GM12872 (cell line): ENCODE measurements at regions not wholly inside any gene's neighbourhood (a gene's known extent, or its start where the extent isn't known, plus 50 kb on each side); places are given as distances from the start of the nearest gene placed in this dataset.
A peak's percentile ranks its signal among the peaks of the same experiment; 100 is the strongest.

Experiments
- CTCF ChIP-seq: IDR thresholded peaks from 3 replicates; pipeline ENCODE4 v1.5.1; 2011; ENCODE audit warnings: low read depth, mild to moderate bottlenecking, low read length, moderate library complexity; ENCODE audit not compliant: insufficient read depth

GRCh38 chr9:80204054-80204453 lies 632.3 kb downstream of the TLE4 start:
- no peak for TF ChIP-seq CTCF

DNA sequence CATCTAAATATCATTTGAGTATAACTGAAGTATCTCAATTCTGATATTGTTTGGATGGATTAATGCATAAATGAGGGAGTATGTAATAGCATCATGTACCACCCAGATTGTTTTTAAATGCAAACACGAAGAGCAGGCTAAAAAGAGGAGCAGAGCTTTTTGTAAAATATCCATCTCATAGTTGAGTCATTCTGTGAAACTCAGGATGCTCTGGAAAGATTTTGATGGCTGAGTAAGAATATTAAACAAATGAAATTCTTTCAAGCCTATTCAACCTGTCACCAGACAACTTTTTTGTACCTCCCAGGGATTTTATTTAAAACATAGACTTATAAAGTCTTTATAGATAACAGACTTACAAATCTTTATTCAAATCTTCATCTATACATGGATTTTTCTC lies 625.9 kb downstream of the TLE4 start:
- TF ChIP-seq CTCF = no peak

GRCh38 chr9:80191108-80191507 lies 619.3 kb downstream of the TLE4 start:
- TF ChIP-seq CTCF = no peak

DNA sequence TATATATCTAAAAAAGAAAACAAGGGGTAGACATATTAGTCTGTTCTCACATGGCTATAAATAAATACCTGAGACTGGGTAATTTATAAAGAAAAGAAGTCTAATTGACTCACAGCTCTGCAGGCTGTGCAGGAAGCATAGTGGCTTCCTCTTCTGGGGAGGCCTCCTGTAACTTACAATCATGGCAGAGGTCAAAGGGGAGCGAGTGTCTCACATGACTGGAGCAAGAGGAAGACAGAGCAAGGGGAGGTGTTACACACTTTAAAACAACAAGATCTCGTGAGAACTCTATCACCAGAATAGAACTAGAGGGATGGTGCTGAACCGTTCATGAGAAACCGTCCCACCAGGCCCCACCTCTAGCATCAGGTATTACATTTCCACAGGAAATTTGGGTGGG lies 616.8 kb downstream of the TLE4 start:
- TF ChIP-seq CTCF = no peak

- TF ChIP-seq CTCF = no peak
Observed at GRCh38 chr9:80185112-80185738, 613.5 kb downstream of the TLE4 start.

- TF ChIP-seq CTCF = no peak
Observed at GRCh38 chr9:80177949-80178480, 606.2 kb downstream of the TLE4 start.

- TF ChIP-seq CTCF = peak; percentile 44; the same call in 2 of the 3 replicates
Observed at GRCh38 chr9:80175286-80176150, 603.8 kb downstream of the TLE4 start.
